ENCODE measurements at regions not wholly inside any gene's neighbourhood (a gene's known extent, or its start where the extent isn't known, plus 50 kb on each side); places are given as distances from the start of the nearest gene placed in this dataset.

- H3K36me3 Mint-ChIP-seq (ENCODE audit: low read depth): no peaks in the 10 kb centered on the region
- peaks cover 13% of the 10 kb centered on the region for H3K27me3 Mint-ChIP-seq
- H3K4me3 Mint-ChIP-seq: no peak overlapping the region
- no peaks in the 10 kb centered on the region for H3K4me1 Mint-ChIP-seq
- ChIA-PET POLR2A (no interaction called here), CTCF (no interaction called here)
- no peaks in the 10 kb centered on the region for H3K9me3 Mint-ChIP-seq
- no peak overlapping the region for H3K27ac Mint-ChIP-seq
- DNase-seq: no peak
These were observed 214.9 kb upstream of the SYNDIG1 start for GRCh38 chr20:24254480-24254879.

DNA sequence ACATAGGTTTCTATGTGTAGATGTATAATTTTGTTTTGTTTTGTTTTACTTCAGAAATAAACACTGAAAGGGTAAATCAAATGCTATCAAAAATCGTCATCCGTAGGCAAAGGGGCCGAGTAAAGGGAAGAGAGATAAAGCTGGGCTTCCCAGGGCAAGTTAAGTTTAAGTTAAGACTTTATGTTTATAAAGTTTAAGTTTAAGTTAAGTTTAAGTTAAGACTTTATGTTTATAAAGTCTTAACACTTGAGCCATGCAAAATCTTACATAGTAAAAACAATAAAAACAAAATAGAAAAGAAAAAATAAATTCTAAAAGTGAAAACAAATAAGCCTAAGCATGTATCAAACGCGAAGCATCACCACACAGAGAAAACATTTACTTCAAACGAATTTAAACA, 216.1 kb upstream of the SYNDIG1 start:
- no peaks in the 10 kb centered on the region for H3K9me3 Mint-ChIP-seq
- H3K27ac Mint-ChIP-seq: no peak overlapping the region
- H3K36me3 Mint-ChIP-seq (ENCODE audit: low read depth): no peaks in the 10 kb centered on the region
- ChIA-PET CTCF (interaction anchor here (1.0 kb wide), 1 partner anchor 237 kb away, joined by 3 read pairs; no protein-coding TSS in a partner anchor), POLR2A (no interaction called here)
- no peaks in the 10 kb centered on the region for H3K4me1 Mint-ChIP-seq
- no peak overlapping the region for H3K4me3 Mint-ChIP-seq
- DNase-seq: no peak
- H3K27me3 Mint-ChIP-seq: peaks cover 15% of the 10 kb centered on the region

- CTCF ChIA-PET: no interaction called here
These were observed 224.3 kb upstream of the SYNDIG1 start for GRCh38 chr20:24245094-24245493.

DNA sequence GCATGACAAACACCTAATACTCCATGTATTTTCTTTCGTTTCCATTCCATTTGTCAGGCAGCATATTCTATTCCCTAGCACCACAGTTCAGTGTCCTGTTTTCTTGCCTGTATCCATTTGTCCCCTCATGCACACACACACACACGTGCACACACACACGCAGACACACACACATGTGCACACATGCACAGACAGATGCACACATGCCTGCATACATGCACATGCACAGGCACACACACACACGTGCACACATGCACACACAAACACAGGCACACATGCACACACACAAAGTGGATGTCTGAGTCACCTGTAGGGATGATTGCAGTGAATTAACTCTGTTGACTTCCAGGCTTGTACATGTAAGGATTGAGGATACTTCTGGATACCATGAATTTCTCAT, 226.7 kb upstream of the SYNDIG1 start:
- Mint-ChIP-seq H3K27ac (no peak overlapping the region), H3K36me3 (ENCODE audit: low read depth) (no peaks in the 10 kb centered on the region), H3K4me3 (no peak overlapping the region), H3K4me1 (no peaks in the 10 kb centered on the region), H3K9me3 (no peaks in the 10 kb centered on the region), H3K27me3 (peaks cover 10% of the 10 kb centered on the region)
- CTCF ChIA-PET: no interaction called here
- POLR2A ChIA-PET: no interaction called here
- no peak for DNase-seq

More at GRCh38 chr20:24245094-24245493, 224.3 kb upstream of the SYNDIG1 start:
- Mint-ChIP-seq H3K4me3 (no peak overlapping the region), H3K4me1 (no peaks in the 10 kb centered on the region), H3K27ac (no peak overlapping the region), H3K9me3 (no peaks in the 10 kb centered on the region), H3K27me3 (peaks cover 8% of the 10 kb centered on the region), H3K36me3 (ENCODE audit: low read depth) (no peaks in the 10 kb centered on the region)
- POLR2A ChIA-PET: no interaction called here
- DNase-seq: no peak

DNA sequence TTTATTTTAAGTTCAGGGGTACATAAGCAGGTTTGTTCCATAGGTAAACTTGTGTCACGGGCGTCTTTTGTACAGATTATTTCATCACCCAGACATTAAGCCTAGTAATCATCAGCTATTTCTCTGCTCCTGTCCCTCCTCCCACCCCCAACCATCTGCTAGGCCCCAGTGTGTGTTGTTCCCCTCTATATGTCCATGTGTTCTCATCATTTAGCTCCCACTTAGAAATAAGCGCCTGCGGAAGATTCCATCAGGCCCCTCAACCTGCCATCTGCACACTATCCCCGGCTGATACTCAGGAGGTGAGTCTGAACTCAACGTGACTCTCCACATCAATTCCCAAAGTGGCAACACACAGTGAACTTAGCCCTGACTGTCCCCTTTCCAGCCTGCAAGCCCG, 228.0 kb upstream of the SYNDIG1 start:
- no peak overlapping the region for H3K4me3 Mint-ChIP-seq
- ChIA-PET POLR2A (no interaction called here), CTCF (no interaction called here)
- H3K36me3 Mint-ChIP-seq (ENCODE audit: low read depth): no peaks in the 10 kb centered on the region
- no peak for DNase-seq
- H3K27me3 Mint-ChIP-seq: peaks cover 10% of the 10 kb centered on the region
- H3K27ac Mint-ChIP-seq: no peak overlapping the region
- H3K9me3 Mint-ChIP-seq: no peaks in the 10 kb centered on the region
- H3K4me1 Mint-ChIP-seq: no peaks in the 10 kb centered on the region

- Mint-ChIP-seq H3K9me3 (no peaks in the 10 kb centered on the region), H3K36me3 (ENCODE audit: low read depth) (no peaks in the 10 kb centered on the region), H3K27me3 (peaks cover 6% of the 10 kb centered on the region), H3K4me3 (no peak overlapping the region), H3K4me1 (no peaks in the 10 kb centered on the region), H3K27ac (no peak overlapping the region)
- CTCF ChIA-PET: no interaction called here
- DNase-seq: no peak
- POLR2A ChIA-PET: no interaction called here
These were observed 232.5 kb upstream of the SYNDIG1 start for GRCh38 chr20:24236963-24237362.

DNA sequence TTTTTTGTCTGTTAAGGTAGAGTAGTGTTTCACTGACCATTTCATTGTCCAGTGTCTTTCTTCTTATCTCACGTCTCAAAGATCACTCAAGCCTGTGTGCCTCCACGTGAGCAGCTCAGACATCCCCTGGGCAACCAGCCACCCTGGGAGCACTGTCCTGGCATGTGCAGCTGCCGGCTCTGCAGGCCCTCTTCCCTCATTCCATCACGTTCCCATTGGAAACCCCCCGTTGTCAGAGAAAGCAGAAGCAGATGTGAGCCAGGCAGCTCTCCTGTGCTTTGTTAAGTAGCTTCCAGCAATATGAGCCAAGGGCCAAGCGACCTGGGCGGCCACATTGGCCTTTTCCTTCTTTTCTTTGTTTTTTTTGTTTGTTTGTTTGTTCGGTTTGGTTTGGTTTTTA, 233.2 kb upstream of the SYNDIG1 start:
- CTCF ChIA-PET: no interaction called here
- no peak for DNase-seq
- POLR2A ChIA-PET: no interaction called here
- peaks cover 6% of the 10 kb centered on the region for H3K27me3 Mint-ChIP-seq
- H3K36me3 Mint-ChIP-seq (ENCODE audit: low read depth): no peaks in the 10 kb centered on the region
- H3K9me3 Mint-ChIP-seq: no peaks in the 10 kb centered on the region
- no peaks in the 10 kb centered on the region for H3K4me1 Mint-ChIP-seq
- H3K4me3 Mint-ChIP-seq: no peak overlapping the region
- no peak overlapping the region for H3K27ac Mint-ChIP-seq

DNA sequence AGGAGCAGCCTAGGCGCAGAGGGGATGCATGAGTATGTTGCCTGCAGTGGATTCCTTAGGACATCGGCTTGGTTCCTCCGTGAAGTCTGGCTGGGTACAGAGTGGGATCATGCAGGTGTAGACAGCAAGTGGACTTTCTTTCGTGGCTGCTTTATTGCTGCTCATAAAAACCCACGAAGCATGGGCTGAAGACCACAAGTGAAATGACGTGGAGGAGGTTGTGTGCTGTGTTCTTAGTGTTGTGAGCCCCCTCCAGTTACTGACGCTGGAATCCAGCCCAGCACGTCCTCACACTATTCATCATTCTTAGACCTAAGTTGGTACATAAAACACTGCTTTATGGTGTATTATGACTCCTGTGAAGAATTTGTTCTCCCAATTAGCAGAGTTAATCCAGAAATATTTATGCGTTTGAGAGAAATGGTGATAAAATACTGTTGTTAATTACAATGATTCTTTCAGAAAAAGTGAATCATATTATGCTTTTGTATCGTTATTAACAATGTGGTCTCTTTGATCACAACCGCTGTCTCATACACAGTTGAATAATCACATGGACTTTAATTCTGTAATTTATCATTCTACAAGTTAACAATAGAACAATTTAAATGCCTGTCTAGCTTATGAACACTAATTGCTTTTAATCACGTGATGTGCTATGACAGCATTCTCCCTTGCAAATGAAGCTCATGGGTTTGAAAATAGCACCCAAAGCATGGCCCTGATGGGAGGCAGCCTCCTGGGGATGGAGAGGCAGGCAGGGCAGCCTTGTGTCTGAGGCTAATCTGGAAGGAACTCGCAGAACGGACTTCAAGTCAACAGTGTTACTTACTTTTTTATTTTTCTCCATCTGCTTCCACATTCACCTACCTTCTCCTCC, 233.9 kb upstream of the SYNDIG1 start:
- no peak overlapping the region for H3K27ac Mint-ChIP-seq
- H3K27me3 Mint-ChIP-seq: peaks cover 6% of the 10 kb centered on the region
- DNase-seq: no peak
- ChIA-PET CTCF (no interaction called here), POLR2A (no interaction called here)
- no peaks in the 10 kb centered on the region for H3K4me1 Mint-ChIP-seq
- H3K9me3 Mint-ChIP-seq: no peaks in the 10 kb centered on the region
- H3K36me3 Mint-ChIP-seq (ENCODE audit: low read depth): no peaks in the 10 kb centered on the region
- no peak overlapping the region for H3K4me3 Mint-ChIP-seq

DNA sequence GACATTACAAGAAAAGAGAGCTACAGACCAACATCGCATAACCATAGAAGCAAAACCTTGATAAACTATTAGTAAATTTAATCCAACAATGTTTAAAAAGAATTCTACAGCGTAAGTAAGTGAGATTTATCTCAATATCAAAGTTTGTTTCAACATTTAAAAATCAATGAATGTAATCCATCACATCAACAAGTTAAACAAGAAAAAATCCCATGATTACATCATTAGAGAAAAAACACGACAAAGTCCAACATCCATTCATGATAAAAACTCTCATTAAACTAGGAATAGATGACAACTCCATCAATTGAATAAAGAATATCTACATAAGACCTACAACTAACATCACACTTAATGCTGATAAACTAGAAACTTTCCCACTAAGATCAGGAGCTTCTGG, 239.0 kb upstream of the GGTLC1 start:
- DNase-seq: no peak
- POLR2A ChIA-PET: no interaction called here
- CTCF ChIA-PET: no interaction called here

GRCh38 chr20:24212494-24212893, 223.9 kb upstream of the GGTLC1 start:
- no peak overlapping the region for H3K27ac Mint-ChIP-seq
- H3K4me1 Mint-ChIP-seq: no peaks in the 10 kb centered on the region
- POLR2A ChIA-PET: no interaction called here
- H3K36me3 Mint-ChIP-seq (ENCODE audit: low read depth): no peaks in the 10 kb centered on the region
- CTCF ChIA-PET: no interaction called here
- H3K27me3 Mint-ChIP-seq: peaks cover 36% of the 10 kb centered on the region
- no peak for DNase-seq
- peaks cover 14% of the 10 kb centered on the region for H3K9me3 Mint-ChIP-seq
- no peak overlapping the region for H3K4me3 Mint-ChIP-seq

More for the DNA sequence above, 239.0 kb upstream of the GGTLC1 start:
- Mint-ChIP-seq H3K4me3 (no peak overlapping the region), H3K27me3 (peaks cover 26% of the 10 kb centered on the region), H3K27ac (no peak overlapping the region), H3K9me3 (no peaks in the 10 kb centered on the region), H3K36me3 (ENCODE audit: low read depth) (no peaks in the 10 kb centered on the region), H3K4me1 (no peaks in the 10 kb centered on the region)

GRCh38 chr20:24211972-24212371, 223.4 kb upstream of the GGTLC1 start:
- peaks cover 36% of the 10 kb centered on the region for H3K27me3 Mint-ChIP-seq
- H3K4me1 Mint-ChIP-seq: no peaks in the 10 kb centered on the region
- no peak overlapping the region for H3K27ac Mint-ChIP-seq
- no peaks in the 10 kb centered on the region for H3K36me3 Mint-ChIP-seq (ENCODE audit: low read depth)
- H3K4me3 Mint-ChIP-seq: no peak overlapping the region
- DNase-seq: no peak
- POLR2A ChIA-PET: no interaction called here
- H3K9me3 Mint-ChIP-seq: peaks cover 14% of the 10 kb centered on the region
- CTCF ChIA-PET: no interaction called here

- no peak overlapping the region for H3K4me3 Mint-ChIP-seq
- no peaks in the 10 kb centered on the region for H3K36me3 Mint-ChIP-seq (ENCODE audit: low read depth)
- no peak for DNase-seq
- peaks cover 14% of the 10 kb centered on the region for H3K9me3 Mint-ChIP-seq
- H3K27ac Mint-ChIP-seq: no peak overlapping the region
- ChIA-PET POLR2A (no interaction called here), CTCF (no interaction called here)
- peaks cover 31% of the 10 kb centered on the region for H3K27me3 Mint-ChIP-seq
- no peaks in the 10 kb centered on the region for H3K4me1 Mint-ChIP-seq
These were observed 221.8 kb upstream of the GGTLC1 start for GRCh38 chr20:24210356-24210755.

- no peak overlapping the region for H3K27ac Mint-ChIP-seq
- no peaks in the 10 kb centered on the region for H3K36me3 Mint-ChIP-seq (ENCODE audit: low read depth)
- H3K9me3 Mint-ChIP-seq: peaks cover 14% of the 10 kb centered on the region
- H3K27me3 Mint-ChIP-seq: peaks cover 24% of the 10 kb centered on the region
- CTCF ChIA-PET: no interaction called here
- H3K4me1 Mint-ChIP-seq: no peaks in the 10 kb centered on the region
- H3K4me3 Mint-ChIP-seq: no peak overlapping the region
- POLR2A ChIA-PET: no interaction called here
- DNase-seq: no peak
These were observed 220.1 kb upstream of the GGTLC1 start for GRCh38 chr20:24208652-24209051.

DNA sequence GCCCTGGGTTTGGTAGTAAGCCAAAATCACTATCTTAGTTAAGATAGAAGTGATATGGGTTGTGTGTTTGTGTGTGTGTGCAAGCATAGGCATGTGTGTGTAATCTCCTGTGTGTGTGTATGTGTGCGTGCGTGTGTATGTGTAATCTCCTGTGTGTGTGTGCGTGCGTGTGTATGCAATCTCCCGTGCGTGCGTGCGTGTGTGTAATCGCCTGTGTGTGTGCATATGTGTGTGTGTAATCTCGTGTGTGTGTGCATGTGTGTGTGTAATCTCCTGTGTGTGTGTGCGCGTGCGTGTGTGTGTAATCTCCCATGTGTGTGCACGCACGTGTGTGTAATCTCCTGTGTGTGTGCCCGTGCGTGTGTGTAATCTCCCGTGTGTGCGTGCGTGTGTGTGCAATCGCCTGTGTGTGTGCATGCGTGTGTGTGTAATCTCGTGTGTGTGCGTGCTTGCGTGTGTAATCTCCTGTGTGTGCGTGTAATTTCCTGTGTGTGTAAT, 219.3 kb upstream of the GGTLC1 start:
- POLR2A ChIA-PET: no interaction called here
- Mint-ChIP-seq H3K9me3 (peaks cover 14% of the 10 kb centered on the region), H3K4me1 (no peaks in the 10 kb centered on the region)

More for the DNA sequence above, 219.3 kb upstream of the GGTLC1 start:
- Mint-ChIP-seq H3K4me3 (no peak overlapping the region), H3K27ac (no peak overlapping the region), H3K36me3 (ENCODE audit: low read depth) (no peaks in the 10 kb centered on the region), H3K27me3 (peaks cover 18% of the 10 kb centered on the region)
- DNase-seq: no peak
- CTCF ChIA-PET: no interaction called here

Data from activated CD4-positive, alpha-beta memory T cell treated with anti-CD3 and anti-CD28 coated beads, Interleukin-2, amount 10 ng/mL, durations not matched to agents 7 days and 5 days (primary cell).